Mammary epithelial cell (primary cell): ENCODE measurements at regions not wholly inside any gene's neighbourhood (a gene's known extent, or its start where the extent isn't known, plus 50 kb on each side); places are given as distances from the start of the nearest gene placed in this dataset.

ENCODE experiments used
- CTCF ChIP-seq, 2 donors: IDR thresholded peaks in 1 of 2; conservative IDR thresholded peaks in 1 of 2; 2 replicates each; pipeline ENCODE4 v1.5.1; 2011 to 2012; ENCODE audit warnings: inconsistent platforms in 2 of 2, low read length in 2 of 2, mild to moderate bottlenecking in 2 of 2, control low read depth in 1 of 2, low read depth in 1 of 2; ENCODE audit not compliant: insufficient read depth in 1 of 2; ENCODE audit errors: extremely low read depth in 1 of 2
- EZH2 ChIP-seq: IDR thresholded peaks from 2 replicates; pipeline ENCODE4 v1.6.1; 2012; ENCODE audit warnings: low read length, inconsistent platforms, borderline replicate concordance

DNA sequence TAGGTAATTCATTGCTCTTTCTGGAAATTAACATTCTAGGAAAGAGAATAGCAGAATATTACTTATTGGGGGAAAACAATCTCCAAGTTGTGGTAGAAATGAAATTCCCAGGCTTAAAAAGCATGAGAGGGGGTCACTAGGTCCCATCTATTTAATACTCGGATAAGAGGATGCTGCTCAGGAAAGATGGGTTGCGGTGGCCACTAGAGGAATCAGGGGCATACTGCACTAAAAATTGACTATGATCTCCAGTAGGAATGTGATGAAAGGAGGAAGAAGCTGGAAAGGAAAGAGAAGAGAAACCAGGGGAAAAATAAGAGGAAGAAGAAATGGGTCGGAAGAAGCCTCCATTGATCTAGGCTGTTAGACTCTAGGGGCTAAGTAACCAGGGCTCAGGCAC is 192.8 kb downstream of the GPAM start:
- TF ChIP-seq CTCF (conservative IDR thresholded peaks at IDR 0.05 in 1 of 2, IDR thresholded peaks at IDR 0.05 in 1 of 2; ENCODE audit: extremely low read depth in 1 of 2, insufficient read depth in 1 of 2, low read depth in 1 of 2, low read length in 2 of 2) = no peak
- TF ChIP-seq EZH2 = no peak
